H1 (cell line): ENCODE measurements at regions not wholly inside any gene's neighbourhood (a gene's known extent, or its start where the extent isn't known, plus 50 kb on each side); places are given as distances from the start of the nearest gene placed in this dataset.

Experiments used
- CTCF ChIA-PET: fragments of 300-600 bp; sonication (Branson Sonifier 250); formaldehyde crosslinking; loops from one replicate; lab custom pipeline; 2021; ENCODE audit not compliant: partially characterized antibody; lab: Charles Lee
- POLR2A ChIA-PET: fragments of 300-600 bp; sonication (Branson Sonifier 250); formaldehyde crosslinking; loops from one replicate; lab custom pipeline; 2021; ENCODE audit warnings: inconsistent platforms; ENCODE audit not compliant: partially characterized antibody; lab: Charles Lee
- DNase-seq, 2 experiments: peaks; one replicate each; pipeline versions ENCODE4 v3.0.0 to v3.0.0-alpha.2; 2010 to 2022; ENCODE audit warnings: low spot score in 2 of 2, low read depth in 1 of 2, mixed read lengths in 1 of 2
- FAIRE-seq: peaks from 2 replicates; lab custom pipeline; 2011; peaks lifted over from hg19 to GRCh38; lab: Jason Lieb, UNC
- H2AFZ ChIP-seq: 2 replicates; pipeline ENCODE4 v1.8.1; 2012; ENCODE audit warnings: low read length, inconsistent platforms
- H2AK5ac ChIP-seq: 2 replicates; pipeline ENCODE4 v1.6.1; 2013; ENCODE audit warnings: low read depth, low read length
- H2BK120ac ChIP-seq: replicated peaks from 2 replicates; pipeline ENCODE3; 2013; ENCODE audit warnings: low read depth, low read length, inconsistent platforms
- H2BK12ac ChIP-seq: 2 replicates; pipeline ENCODE4 v1.6.1; 2013; ENCODE audit warnings: low read depth, low read length
- H2BK15ac ChIP-seq: 2 replicates; pipeline ENCODE4 v1.6.1; 2013; ENCODE audit warnings: low read length
- H2BK20ac ChIP-seq: 2 replicates; pipeline ENCODE4 v1.6.1; 2013; ENCODE audit warnings: low read length
- H2BK5ac ChIP-seq: 2 replicates; pipeline ENCODE4 v1.6.1; 2013; ENCODE audit warnings: low read depth, low read length
- H3K14ac ChIP-seq: 2 replicates; pipeline ENCODE4 v1.6.1; 2013; ENCODE audit warnings: inconsistent platforms; ENCODE audit not compliant: insufficient read length
- H3K18ac ChIP-seq: 2 replicates; pipeline ENCODE4 v1.6.1; 2013; ENCODE audit warnings: low read length; ENCODE audit errors: extremely low read depth
- H3K23ac ChIP-seq: 2 replicates; pipeline ENCODE4 v1.6.1; 2013; ENCODE audit warnings: inconsistent platforms; ENCODE audit not compliant: insufficient read length
- H3K23me2 ChIP-seq: 2 replicates; pipeline ENCODE4 v1.6.1; 2013; ENCODE audit warnings: low read depth, low read length
- H3K27ac ChIP-seq: 2 replicates; pipeline ENCODE4 v1.6.1; 2011; ENCODE audit warnings: low read depth, low read length, inconsistent platforms
- H3K27me3 ChIP-seq, 4 experiments: replicated peaks in 1 of 4; 1 replicate in 1 of 4; 2 replicates in 3 of 4; pipeline versions ENCODE4 v1.6.1 to v1.8.1; 2011 to 2013; ENCODE audit warnings: low read length in 3 of 4, mild to moderate bottlenecking in 3 of 4, inconsistent platforms in 2 of 4, mixed read lengths in 2 of 4, moderate library complexity in 1 of 4; ENCODE audit not compliant: control insufficient read depth in 3 of 4, insufficient read depth in 3 of 4; ENCODE audit errors: extremely low read depth in 1 of 4
- H3K36me3 ChIP-seq, 4 experiments: 2 replicates each; pipeline versions ENCODE4 v1.6.1 to v1.8.1; 2011 to 2013; ENCODE audit warnings: mild to moderate bottlenecking in 4 of 4, low read length in 3 of 4, moderate library complexity in 2 of 4, control low read depth in 1 of 4, inconsistent platforms in 1 of 4; ENCODE audit not compliant: insufficient read depth in 4 of 4, control insufficient read depth in 2 of 4
- H3K4ac ChIP-seq: replicated peaks from 2 replicates; pipeline ENCODE3; 2013; ENCODE audit warnings: low read length, low read depth, mixed read lengths, inconsistent platforms; ENCODE audit not compliant: insufficient read length
- H3K4me1 ChIP-seq, 4 experiments: replicated peaks in 1 of 4; 1 replicate in 1 of 4; 2 replicates in 3 of 4; pipeline versions ENCODE4 v1.6.1 to v1.8.1; 2011 to 2013; ENCODE audit warnings: low read length in 3 of 4, inconsistent platforms in 2 of 4, mixed read lengths in 1 of 4; ENCODE audit not compliant: insufficient read depth in 4 of 4, control insufficient read depth in 3 of 4
- H3K4me2 ChIP-seq, 2 experiments: 2 replicates each; pipeline versions ENCODE4 v1.6.1 to v1.8.1; 2011 to 2013; ENCODE audit warnings: low read depth in 2 of 2, low read length in 2 of 2, control low read depth in 1 of 2, inconsistent platforms in 1 of 2, mild to moderate bottlenecking in 1 of 2; ENCODE audit not compliant: insufficient read depth in 1 of 2
- H3K4me3 ChIP-seq, 4 experiments: fragments of 200-600, 300-600 bp in 1 of 4; sonication (generic), shearing (Covaris generic), sonication (Bioruptor Twin) in 1 of 4; 2 replicates each; pipeline versions ENCODE4 v1.5.1 to v1.8.1; 2011 to 2016; ENCODE audit warnings: low read length in 4 of 4, low read depth in 3 of 4, control low read depth in 2 of 4, inconsistent platforms in 2 of 4, mild to moderate bottlenecking in 2 of 4, mixed read lengths in 1 of 4, moderate library complexity in 1 of 4; ENCODE audit not compliant: insufficient read depth in 2 of 4; ENCODE audit errors: extremely low read depth in 1 of 4
- H3K56ac ChIP-seq: replicated peaks from 2 replicates; pipeline ENCODE3; 2013; ENCODE audit warnings: low read depth, mild to moderate bottlenecking, mixed read lengths, low read length, inconsistent platforms; ENCODE audit not compliant: insufficient read length
- H3K79me1 ChIP-seq: 2 replicates; pipeline ENCODE4 v1.6.1; 2013; ENCODE audit warnings: low read depth, low read length, control low read depth
- H3K79me2 ChIP-seq, 2 experiments: 2 replicates each; pipeline versions ENCODE4 v1.6.1 to v1.8.1; 2012 to 2013; ENCODE audit warnings: low read length in 2 of 2, mild to moderate bottlenecking in 2 of 2, inconsistent platforms in 1 of 2; ENCODE audit not compliant: insufficient read depth in 2 of 2, control insufficient read depth in 1 of 2
- H3K9ac ChIP-seq, 4 experiments: replicated peaks in 1 of 4; 1 replicate in 1 of 4; 2 replicates in 3 of 4; pipeline versions ENCODE4 v1.6.1 to v1.8.1; 2011 to 2013; ENCODE audit warnings: low read depth in 3 of 4, low read length in 3 of 4, control low read depth in 2 of 4, mild to moderate bottlenecking in 2 of 4, moderate library complexity in 2 of 4, inconsistent platforms in 1 of 4; ENCODE audit errors: extremely low read depth in 1 of 4
- H3K9me3 ChIP-seq, 2 experiments: 2 replicates each; pipeline versions ENCODE4 v1.6.1 to v1.8.1; 2012 to 2013; ENCODE audit warnings: mild to moderate bottlenecking in 2 of 2, moderate library complexity in 2 of 2, control low read depth in 1 of 2, inconsistent platforms in 1 of 2, low read depth in 1 of 2, low read length in 1 of 2, mixed read lengths in 1 of 2; ENCODE audit not compliant: insufficient read depth in 2 of 2
- H4K20me1 ChIP-seq, 2 experiments: replicated peaks in 1 of 2; 2 replicates each; pipeline versions ENCODE3 to v1.8.1; 2011 to 2013; ENCODE audit warnings: inconsistent platforms in 2 of 2, low read length in 2 of 2, mild to moderate bottlenecking in 1 of 2; ENCODE audit not compliant: insufficient read depth in 2 of 2, control insufficient read depth in 1 of 2
- H4K5ac ChIP-seq: 2 replicates; pipeline ENCODE4 v1.6.1; 2013; ENCODE audit warnings: low read length, low read depth, mixed read lengths, inconsistent platforms; ENCODE audit not compliant: insufficient read length
- H4K8ac ChIP-seq: 2 replicates; pipeline ENCODE4 v1.8.0; 2013; ENCODE audit warnings: mild to moderate bottlenecking, moderate library complexity, low read length, inconsistent platforms; ENCODE audit not compliant: insufficient read depth; ENCODE audit errors: extremely low read depth
- H4K91ac ChIP-seq: replicated peaks from 2 replicates; pipeline ENCODE3; 2013; ENCODE audit warnings: low read length, mixed read lengths, inconsistent platforms; ENCODE audit not compliant: insufficient read length
- BCL11A ChIP-seq, 2 experiments: IDR thresholded peaks; one replicate each; pipeline ENCODE4 v1.6.1; 2011; ENCODE audit warnings: low read depth in 2 of 2, low read length in 2 of 2, mild to moderate bottlenecking in 2 of 2
- CHD1 ChIP-seq: IDR thresholded peaks from 2 replicates; pipeline ENCODE4 v1.6.1; 2012; ENCODE audit warnings: low read depth, low read length, improper control_type of control experiment
- CREB1 ChIP-seq: IDR thresholded peaks from 2 replicates; pipeline ENCODE4 v1.6.1; 2012; ENCODE audit warnings: inconsistent platforms
- EP300 ChIP-seq, 2 experiments: IDR thresholded peaks; 1 replicate in 1 of 2; 2 replicates in 1 of 2; pipeline ENCODE4 v1.6.1; 2011 to 2012; ENCODE audit warnings: low read depth in 2 of 2, low read length in 2 of 2, mild to moderate bottlenecking in 2 of 2, borderline replicate concordance in 1 of 2, inconsistent platforms in 1 of 2, moderate library complexity in 1 of 2
- MAFK ChIP-seq: IDR thresholded peaks from 2 replicates; pipeline ENCODE4 v1.6.1; 2012; ENCODE audit warnings: low read depth, mild to moderate bottlenecking, improper control_type of control experiment, low read length
- RAD21 ChIP-seq, 2 experiments: IDR thresholded peaks in 1 of 2; conservative IDR thresholded peaks in 1 of 2; 2 replicates each; pipeline ENCODE4 v1.6.1; 2011; ENCODE audit warnings: low read depth in 2 of 2, low read length in 2 of 2, improper control_type of control experiment in 1 of 2, inconsistent platforms in 1 of 2, mild to moderate bottlenecking in 1 of 2, moderate library complexity in 1 of 2
- WGBS, 2 experiments: shearing (Covaris generic) in 1 of 2; methylation state at CpG; one replicate each; pipeline versions ENCODE4 v1.1.6 to v1.1.7; 2013 to 2015; ENCODE audit warnings: low lambda C conversion rate in 2 of 2, mixed read lengths in 2 of 2, inconsistent platforms in 1 of 2, low coverage in 1 of 2, missing lambda C conversion rate in 1 of 2; ENCODE audit not compliant: insufficient replicate concordance in 2 of 2, insufficient coverage in 1 of 2, insufficient read length in 1 of 2; ENCODE audit errors: extremely low coverage in 1 of 2, missing lambda C conversion rate in 1 of 2; 5-methylcytosine and 5-hydroxymethylcytosine counted together

GRCh38 chr18:78297048-78297447 lies 682.6 kb upstream of the SALL3 start:
- no peak overlapping the region for H4K8ac ChIP-seq
- H2BK20ac ChIP-seq: no peak overlapping the region
- 87% methylated on average over 10 of the region's 10 CpGs; no CpG with 5 or more reads in 1 of the 2 experiments for WGBS, 2 experiments
- no peaks in the 10 kb centered on the region for H4K20me1 ChIP-seq
- no peak overlapping the region for H3K23ac ChIP-seq
- H3K4me1 ChIP-seq: peaks cover 4 to 8% (median 8%) of the 10 kb centered on the region in 4 experiments; a peak in 5 of 7 replicates
- no peak overlapping the region for H3K14ac ChIP-seq
- no peak for TF ChIP-seq EP300 (IDR thresholded peaks at IDR 0.05; ENCODE audit: borderline replicate concordance in 1 of 2, low read depth in 2 of 2, low read length in 2 of 2)
- no peak for TF ChIP-seq CREB1
- no peak for TF ChIP-seq RAD21 (IDR thresholded peaks at IDR 0.05 in 1 of 2, conservative IDR thresholded peaks at IDR 0.05 in 1 of 2; ENCODE audit: low read depth in 2 of 2, low read length in 2 of 2)
- no peak for TF ChIP-seq CHD1
- TF ChIP-seq BCL11A (IDR thresholded peaks at IDR 0.05; ENCODE audit: low read depth in 2 of 2, low read length in 2 of 2): no peak
- no peak for TF ChIP-seq MAFK
- no peak overlapping the region for H3K4me2 ChIP-seq
- H3K27me3 ChIP-seq: no peaks in the 10 kb centered on the region
- H3K27ac ChIP-seq: no peak overlapping the region
- H2BK120ac ChIP-seq: no peak overlapping the region
- H3K79me2 ChIP-seq: no peaks in the 10 kb centered on the region
- no peaks in the 10 kb centered on the region for H3K79me1 ChIP-seq
- H3K36me3 ChIP-seq: no peaks in the 10 kb centered on the region
- no peak overlapping the region for H4K5ac ChIP-seq
- DNase-seq (no peak), FAIRE-seq (no peak)
- POLR2A ChIA-PET: no interaction called here
- no peak overlapping the region for H3K4ac ChIP-seq
- no peak overlapping the region for H3K56ac ChIP-seq
- H3K18ac ChIP-seq: no peak overlapping the region
- CTCF ChIA-PET: no interaction called here
- H2BK12ac ChIP-seq: peak overlapping the region; percentile 5; the same call in 1 of the 2 replicates
- H2AK5ac ChIP-seq: no peak overlapping the region
- peaks cover 5 to 8% of the 10 kb centered on the region in 2 experiments; a peak in 2 of 4 replicates for H3K9me3 ChIP-seq
- no peak overlapping the region for H3K9ac ChIP-seq
- H3K23me2 ChIP-seq: no peaks in the 10 kb centered on the region
- no peak overlapping the region for H2AFZ ChIP-seq
- H2BK15ac ChIP-seq: no peak overlapping the region
- no peak overlapping the region for H3K4me3 ChIP-seq
- H4K91ac ChIP-seq: no peak overlapping the region
- H2BK5ac ChIP-seq: no peak overlapping the region
